ENCODE measurements at regions not wholly inside any gene's neighbourhood (a gene's known extent, or its start where the extent isn't known, plus 50 kb on each side); places are given as distances from the start of the nearest gene placed in this dataset.
A peak's percentile ranks its signal among the peaks of the same experiment; 100 is the strongest.
"Not testable (repeated sequence)": the region's sequence is repeated elsewhere in the genome, so short reads cannot be mapped to it uniquely, and the experiment has no call there.

DNA sequence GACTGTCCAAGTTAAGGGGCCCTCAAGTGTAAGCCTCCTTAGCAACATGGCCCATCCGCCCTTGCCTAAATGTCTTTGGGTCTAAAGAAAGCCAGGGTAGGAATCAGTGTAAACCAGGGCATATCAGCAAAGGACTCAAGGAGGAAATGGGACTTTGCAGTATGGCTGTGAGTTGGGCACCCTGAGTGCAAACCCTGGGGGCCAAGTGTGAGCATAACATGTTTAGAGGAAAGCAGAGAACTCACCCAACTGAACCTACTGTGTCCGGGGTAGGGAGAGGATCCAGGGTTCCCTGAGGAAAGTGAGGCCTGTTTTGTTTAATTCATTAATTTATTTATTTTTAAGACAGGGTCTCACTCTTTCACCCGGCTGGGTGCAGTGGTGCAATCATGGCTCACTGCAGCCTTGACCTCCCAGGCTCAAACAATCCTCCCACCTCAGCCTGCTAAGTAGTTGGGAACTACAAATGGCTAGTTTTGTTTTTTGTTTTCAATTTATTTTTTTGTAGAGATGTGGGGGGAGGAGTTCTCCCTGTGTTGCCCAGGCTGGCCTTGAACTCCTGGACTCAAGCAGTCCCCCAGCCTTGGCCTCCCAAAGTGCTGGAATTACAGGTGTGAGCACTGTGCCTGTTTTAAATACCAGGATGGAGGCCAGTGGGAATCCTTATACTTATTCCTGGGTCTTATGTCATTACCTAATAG is 51.0 kb upstream of the ACTR3 start:
- no peak for DNase-seq

DNA sequence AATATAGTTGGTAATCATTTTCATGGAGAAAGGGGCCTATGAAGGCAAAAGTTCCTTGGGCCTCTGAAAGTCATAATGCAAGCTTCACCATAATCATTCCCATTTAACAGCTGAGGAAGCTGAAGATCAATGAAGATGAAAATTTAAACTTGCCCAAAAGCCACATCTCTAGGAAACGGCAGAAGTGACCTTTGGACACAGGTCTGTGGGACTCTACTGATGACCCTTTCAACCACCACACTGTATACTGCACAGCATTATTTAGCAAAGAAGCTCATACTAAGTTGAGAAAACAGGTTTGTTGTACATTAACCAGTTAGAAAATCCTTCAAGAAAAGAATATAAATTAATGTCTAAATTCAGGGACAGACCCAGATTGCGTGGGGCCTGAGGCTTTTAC is 51.6 kb upstream of the ACTR3 start:
- no peak for DNase-seq

DNA sequence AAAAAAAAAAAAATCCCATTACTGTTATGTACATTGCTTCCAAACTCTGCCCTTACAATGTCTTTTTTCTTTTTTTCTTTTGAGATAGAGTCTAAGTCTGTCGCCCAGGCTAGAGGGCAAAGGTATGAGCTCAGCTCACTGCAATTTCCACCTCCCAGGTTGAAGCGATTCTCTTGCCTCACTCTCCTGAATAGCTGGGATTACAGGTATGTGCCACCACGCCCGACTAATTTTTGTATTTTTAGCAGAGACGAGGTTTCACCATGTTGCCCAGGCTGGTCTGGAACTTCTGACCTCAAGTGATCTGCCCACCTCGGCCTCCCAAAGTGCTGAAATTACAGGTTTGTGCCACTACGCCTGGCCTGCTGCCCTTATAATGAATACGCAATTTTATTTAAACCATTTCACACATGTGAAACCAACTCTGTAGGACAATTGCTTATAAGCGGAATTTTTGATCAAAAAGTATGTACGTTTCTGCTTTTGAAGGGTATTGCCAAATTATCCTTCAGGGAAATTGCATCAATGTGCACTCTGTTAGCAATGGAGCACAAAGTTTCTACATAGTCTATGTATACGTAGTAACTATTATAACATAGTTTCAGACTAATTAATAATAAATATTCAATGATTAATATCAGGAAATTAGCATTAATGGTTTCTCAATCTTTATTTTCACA is 55.7 kb upstream of the ACTR3 start:
- no peak for DNase-seq

DNA sequence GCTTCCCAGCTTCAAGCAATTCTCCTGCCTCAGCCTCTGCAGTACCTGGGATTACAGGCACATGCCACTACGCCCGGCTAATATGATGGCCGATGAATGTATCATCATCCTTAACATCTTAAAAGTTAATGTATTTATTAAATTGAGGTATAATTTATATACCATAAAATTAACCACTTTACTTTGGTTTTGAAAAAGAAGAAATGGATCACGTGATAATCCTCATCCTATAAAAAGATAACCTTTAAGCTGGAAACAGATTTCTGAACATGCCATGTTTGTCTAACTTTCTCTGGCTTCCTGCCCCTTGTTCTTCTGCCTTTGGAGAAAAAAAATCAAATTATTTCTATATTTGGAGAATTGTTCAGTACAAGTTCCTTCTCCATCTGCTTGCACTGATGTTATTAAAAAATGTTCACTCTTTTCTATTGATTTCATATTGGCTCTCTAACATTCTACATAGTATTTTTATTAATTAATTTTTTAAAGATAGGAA is 57.0 kb upstream of the ACTR3 start:
- no peak for DNase-seq

DNA sequence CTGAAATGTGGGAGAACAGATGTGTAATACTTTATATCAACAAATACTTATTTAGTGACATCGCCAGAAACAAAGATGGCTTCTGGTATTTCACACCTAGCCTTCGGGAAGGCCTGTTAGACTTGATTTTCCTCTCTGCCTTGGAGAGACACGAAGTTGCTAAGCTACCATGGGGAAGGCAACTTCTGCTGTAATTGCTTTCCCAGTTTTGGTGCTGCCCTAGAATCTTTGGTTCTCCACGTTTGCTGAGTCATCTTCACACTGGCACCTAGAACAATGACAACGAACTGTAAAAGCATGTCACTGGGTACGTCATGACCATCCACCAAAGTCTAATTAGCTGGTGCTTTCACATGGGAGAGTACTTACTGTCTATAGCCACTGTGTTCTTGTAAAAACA is 58.7 kb upstream of the ACTR3 start:
- peak; percentile 13 for DNase-seq

DNA sequence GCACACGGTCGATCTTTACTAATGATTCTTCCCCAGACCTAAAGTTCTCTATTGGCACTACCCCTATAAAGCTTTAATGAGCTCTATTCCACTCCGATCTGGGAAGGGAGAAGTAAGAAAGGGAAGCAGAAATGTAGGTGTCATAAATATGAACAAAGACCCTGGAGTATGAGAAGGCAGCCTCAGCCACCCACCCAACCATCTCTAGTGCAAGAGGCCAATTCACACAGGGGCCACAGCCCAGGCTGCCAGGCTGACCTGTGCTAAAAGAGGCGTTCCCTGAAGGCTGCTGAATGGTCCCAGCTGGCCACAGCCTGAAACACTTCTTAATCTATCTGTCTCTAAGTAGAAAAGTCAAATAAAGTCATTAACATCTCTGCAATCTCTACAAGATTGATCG is 60.1 kb upstream of the ACTR3 start:
- no peak for DNase-seq

DNA sequence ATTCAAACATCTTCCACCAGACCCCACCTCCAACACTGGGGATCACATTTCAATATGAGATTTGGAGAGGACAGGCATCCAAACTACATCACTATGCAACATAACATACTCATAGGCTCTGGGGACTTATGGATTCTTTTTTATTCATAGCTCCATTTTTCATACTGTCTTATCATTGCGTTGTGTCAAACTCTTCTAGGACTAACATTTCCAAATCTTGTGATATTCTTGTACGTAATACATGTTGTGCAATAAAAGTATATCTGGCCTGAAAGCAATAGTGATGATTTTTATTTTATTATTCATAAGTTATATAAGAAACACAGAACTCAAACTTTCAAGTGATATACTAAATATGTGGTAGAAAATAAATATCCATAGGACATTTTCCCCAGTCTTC is 60.6 kb upstream of the ACTR3 start:
- no peak for DNase-seq

DNA sequence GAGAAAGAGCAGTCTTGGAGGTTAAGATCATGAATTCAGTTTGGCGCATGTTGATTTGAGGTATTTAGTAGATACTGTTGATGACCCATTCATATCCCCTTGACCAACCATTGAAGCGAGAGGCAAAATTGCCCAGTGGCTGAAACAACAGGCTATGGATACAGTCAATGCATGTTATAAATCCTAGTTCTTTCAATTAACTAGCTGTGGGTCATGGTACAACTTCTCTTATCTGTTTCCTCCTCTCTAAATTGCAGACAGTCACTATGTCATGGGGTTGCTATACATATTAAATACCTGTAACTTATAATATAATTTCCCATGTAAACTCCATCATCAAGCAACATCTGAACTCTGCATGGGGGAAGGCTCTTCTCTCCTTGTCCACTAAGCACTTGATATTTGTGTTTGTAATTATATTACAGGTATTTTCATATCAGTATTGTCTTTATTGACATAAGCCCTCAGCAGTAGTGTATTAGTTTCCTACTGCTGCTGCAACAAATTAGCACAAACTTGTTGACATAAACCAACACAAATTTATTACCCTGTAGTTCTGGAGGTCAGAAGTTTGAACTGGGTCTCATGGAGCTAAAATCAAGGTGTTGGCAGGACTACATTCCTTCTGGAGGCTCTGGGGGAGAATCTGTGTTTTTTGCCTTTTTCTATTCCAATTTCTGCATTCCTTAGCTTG is 61.7 kb upstream of the ACTR3 start:
- no peak for DNase-seq

DNA sequence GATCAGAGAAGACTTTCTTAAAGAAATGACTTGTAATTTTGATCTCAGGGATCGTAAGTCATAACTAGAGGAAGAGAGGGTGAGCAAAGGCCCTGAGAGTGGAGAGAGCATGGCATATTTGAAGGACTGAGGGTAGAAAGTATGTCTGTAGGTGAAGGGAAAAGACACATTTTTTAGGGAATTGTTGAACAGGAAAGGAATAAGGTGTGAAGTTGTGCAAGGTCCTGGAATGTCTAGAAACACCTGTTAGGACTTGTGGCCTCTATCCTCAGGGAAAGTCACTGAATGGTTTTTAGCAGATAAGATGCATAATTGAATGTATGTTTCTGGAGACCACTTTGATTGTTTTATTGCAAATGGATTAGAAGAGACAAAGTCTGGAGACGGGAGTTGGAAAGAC is 62.5 kb upstream of the ACTR3 start:
- DNase-seq, result no peak

DNA sequence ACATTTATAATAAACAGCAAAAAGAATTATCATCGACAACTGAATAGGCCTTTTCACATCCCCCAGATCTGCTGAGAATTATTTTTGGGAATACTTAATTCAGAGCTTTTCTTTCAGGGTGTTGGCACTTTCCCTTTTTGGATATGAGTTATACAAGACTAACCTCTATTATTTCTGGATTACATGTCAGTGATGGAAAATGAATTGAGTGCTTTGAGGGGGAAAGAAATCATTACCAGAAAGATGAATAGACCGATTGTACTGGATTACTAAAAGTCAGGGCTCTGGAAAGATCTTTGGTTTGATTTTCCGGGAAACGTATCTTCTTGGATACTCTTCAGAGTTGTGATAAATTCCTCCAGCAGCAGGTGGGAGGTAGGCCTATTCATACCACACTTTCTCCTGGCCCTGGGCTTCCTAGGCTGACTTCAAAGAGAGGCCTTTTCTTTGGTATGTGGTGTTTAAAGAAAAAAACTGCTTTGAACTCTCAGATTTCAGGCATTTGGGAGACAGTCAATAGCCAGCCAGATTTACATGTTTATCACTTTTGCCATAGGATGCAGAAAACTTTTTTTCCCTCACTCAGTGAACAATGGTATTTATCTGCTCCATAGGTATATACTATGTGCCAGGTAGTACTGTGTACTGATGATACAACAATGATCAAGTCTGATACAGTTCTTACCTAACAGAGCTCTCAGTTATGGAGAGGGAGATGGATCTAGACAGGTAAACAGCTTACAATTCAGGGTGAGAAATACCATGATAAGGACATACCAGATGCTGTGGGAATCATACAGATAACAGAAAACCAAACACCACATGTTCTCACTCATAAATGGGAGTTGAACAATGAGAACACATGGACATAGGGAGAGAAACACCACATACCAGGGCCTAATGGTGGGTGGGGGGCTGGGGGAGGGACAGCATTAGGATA is 63.3 kb upstream of the ACTR3 start:
- no peak for DNase-seq

DNA sequence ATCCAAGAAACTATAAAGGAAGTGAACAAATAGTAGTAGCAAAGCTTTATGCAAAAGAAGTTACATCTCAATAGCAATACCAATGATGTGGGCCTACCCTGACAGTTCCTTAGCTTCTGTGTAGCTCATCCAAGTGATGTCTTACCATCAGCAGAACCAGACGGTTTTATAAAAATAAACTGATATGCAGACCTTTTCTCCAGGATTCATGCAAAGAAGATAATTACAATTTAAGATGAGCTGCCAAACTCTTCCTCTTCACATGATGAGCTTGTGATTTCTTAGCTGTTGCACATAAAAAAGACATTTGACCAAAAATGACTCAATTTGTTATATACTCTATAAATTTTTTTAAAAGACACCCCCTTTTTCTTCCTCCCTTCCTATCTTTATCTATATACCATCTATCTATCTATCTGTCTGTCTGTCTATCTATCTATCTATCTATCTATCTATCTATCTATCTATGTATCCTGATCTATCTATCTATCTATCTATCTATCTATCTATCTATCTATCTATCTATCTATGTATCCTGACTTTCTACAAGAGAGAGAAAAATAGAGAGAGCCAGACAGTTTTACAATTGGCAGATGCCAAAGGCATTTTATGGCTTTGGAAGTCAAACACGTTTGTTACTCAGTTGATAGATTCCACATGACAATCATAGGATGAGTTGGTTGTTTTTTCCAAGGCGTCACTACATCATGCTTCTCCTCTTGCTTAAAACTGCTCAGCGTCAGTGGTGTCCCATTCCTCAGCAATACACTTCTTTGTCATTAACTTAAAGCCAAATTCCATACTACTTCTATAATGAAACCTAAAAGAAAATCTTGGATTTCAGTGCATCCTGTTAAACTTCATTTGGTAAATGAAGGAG is 65.9 kb upstream of the ACTR3 start:
- DNase-seq, result no peak

DNA sequence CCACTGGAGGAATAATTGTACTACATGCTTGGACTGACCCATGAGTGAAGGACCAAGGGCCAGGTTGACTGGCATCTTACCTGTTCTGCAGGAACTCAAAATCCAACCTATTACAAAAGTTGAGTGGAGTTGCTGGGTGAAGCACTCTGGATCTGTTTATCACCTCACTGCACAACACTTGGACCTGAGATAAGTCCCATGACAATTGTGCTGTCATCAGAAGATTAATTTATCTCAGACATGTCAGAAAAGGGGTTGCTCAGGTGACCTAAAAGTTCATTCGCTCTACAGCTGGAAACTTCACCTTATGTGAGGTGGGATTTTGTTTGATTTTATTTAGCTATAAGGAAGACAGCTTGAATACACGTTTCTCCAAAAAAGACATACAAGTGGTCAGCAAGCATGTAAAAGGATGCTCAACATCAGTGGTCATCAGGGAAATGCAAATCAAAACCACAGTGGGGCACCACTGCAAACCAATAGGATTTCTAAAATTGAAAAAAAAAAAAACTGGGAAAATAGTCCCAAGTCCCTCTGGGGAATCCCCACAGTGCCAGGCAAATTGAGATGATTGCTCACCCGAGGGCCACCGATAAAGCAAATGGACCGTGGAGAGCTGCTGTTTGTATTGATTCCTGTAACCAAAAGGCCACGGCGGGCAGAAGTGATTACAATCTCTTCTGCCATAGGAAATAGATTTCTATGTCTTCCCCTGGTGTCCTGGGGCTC is 65.8 kb upstream of the SLC35F5 start:
- DNase-seq, result no peak

DNA sequence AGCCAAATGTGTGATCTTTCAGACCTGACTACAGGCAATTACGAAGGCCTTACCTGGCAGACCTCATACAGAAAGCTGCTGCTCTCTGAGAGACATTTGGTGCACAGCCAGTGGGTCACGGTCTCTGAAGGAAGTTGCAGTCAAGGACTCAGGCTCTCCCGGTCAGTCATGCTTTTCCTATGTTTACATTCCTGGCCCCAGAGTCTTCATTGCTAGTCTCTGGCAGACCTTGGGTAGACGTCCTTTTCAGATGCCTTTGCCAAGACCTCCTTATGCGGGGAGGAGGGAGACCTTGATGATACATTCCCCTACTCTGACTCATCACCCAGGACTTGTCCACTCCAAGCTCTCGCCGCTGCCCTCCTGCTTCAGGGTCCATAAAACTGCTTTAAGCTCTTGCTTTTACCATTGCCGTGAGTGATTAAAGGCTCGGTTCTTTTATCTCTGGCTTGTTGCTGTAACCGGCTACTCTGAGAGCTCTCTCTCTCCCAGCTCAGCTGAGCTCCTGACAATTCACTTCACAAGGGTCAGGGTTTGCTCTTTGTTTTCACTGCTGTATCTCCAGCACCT is 62.0 kb upstream of the SLC35F5 start:
- no peak for DNase-seq

DNA sequence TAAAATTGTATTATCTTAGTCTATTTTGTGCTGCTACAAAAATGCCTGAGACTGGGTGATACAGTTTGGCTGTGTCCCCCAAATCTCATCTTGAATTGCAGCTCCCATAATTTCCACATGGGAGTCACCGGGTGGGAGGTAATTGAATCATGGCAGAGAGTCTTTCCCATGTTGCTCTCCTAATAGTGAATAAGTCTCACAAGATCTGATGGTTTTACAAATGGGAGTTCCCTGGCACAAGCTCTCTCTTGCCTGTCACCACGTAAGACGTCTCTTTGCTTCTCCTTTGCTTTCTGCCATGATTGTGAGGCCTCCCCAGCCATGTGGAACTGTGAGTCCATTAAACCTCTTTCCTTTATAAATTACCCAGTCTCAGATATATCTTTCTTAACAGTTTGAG is 57.0 kb upstream of the SLC35F5 start:
- DNase-seq, result not testable (repeated sequence)

DNA sequence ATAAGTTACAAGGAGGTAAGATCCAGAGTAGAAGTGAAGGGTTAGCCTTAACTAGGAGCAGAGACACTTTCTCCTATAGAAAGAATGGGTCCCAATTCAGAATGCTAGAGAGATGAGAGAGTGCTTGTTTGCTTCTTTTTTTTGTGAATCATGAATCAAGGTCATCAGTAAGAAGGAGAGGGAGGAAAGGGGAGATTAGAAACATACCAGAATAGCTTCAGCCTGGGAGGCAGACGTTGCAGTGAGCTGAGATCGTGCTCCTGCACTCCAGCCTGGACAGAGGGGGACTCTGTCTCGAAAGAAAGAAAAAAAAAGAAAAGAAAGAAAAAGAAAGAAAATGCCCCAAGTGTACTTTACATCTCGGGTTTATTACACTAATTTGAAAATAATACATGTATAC is 55.8 kb upstream of the SLC35F5 start:
- no peak for DNase-seq

DNA sequence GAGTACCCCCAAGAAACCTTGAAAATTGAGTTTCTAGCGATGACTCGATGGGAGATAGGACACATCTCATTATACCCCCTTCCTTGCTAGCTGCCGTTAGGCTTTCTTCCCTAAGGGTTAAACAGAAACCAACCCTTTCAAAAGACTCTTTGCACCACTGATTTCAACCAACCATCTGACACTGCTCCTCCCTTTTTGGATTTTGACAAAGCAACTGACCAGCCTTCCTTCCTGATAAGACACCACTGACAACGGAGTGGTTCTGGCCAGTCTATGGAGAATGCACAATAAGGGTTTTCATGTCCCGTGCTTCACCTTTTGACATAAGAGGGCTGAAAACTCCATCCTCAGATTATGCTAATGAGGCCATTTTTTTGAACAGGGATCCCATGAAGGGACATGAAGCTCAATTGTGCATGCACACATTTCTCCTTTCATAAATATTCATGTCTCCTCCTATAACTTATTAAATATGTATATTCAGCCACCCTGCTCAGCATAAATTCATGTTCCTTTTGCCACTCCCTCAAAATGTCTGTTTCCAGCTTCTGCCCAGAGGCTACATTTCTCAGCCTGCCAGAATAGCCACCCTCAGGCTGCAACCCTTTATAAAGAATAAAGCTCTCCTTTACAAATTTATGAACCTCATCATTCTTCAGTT is 52.8 kb upstream of the SLC35F5 start:
- DNase-seq, result no peak

DNA sequence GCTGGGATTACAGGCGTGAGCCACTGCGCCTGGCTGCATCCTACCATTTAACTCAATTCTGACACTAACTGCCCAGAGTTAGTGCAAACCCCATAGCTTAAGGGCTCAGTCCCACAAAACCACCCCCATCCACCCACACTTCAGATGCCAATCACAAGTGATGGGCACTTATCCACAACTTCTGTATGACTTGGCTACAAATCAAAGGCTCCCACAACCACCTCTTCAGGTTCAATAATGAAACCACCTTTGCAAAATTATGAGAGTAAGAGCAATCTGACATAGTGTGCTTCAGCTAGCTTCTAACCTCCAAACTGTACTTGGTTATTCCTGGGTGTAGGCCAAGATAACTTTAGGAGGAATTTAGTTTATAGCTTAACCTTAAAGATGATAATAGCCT is 51.3 kb upstream of the SLC35F5 start:
- DNase-seq, result no peak

DNA sequence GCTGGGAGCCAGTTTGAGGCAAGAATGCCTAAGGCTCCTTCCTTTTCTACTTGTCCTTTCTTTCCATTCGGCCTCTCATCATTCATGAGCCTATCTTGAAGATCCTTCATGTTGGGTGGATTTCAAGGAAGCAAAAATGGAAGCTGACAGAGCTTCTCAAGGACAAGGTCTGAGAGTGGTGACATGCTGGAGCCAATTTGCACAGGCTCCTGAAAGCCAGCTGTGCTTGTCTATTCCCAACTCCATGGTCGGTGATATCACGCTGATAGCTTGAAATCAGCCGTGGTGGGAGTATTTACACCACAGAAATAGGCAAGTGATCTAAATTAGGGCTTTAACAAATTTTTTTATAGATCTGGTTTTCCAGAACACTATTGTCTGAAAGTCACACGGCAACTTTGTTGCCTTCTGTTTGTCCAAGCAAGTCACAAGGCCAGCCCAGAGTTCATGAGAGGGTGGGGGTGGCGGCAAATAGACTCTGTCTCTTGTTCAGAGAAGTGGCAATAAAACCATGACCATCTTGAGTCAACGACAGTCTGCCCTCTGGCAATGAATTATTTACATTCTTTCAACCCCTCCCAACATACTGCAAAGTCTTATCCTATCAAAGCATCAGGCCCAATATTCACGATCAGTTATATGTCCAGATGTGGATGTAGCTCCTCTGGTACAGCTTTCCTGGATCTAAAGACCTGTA is 49.9 kb upstream of the SLC35F5 start:
- no peak for DNase-seq
